ENCODE measurements at regions not wholly inside any gene's neighbourhood (a gene's known extent, or its start where the extent isn't known, plus 50 kb on each side); places are given as distances from the start of the nearest gene placed in this dataset.

GRCh38 chr13:28551498-28551895, 56.6 kb upstream of the FLT1 start:
- H3K36me3 ChIP-seq (ENCODE audit: low read depth): no peaks in the 10 kb centered on the region
- no peaks in the 10 kb centered on the region for H3K27me3 ChIP-seq (replicated peaks; ENCODE audit: insufficient read depth)
- H3K4me1 ChIP-seq (ENCODE audit: insufficient read depth): 0 out of 2 replicates have a peak, but pooled peaks cover 4% of the 10 kb centered on the region
- H3K9me2 ChIP-seq (ENCODE audit: insufficient read depth): no peaks in the 10 kb centered on the region; the same call in 1 of the 2 replicates
- no peak for TF ChIP-seq EZH2phosphoT487 (IDR thresholded peaks at IDR 0.05; ENCODE audit: insufficient read depth, low read depth)
- no peak for TF ChIP-seq EZH2 (IDR thresholded peaks at IDR 0.05; ENCODE audit: insufficient read depth, poor library complexity, severe bottlenecking)
- no peaks in the 10 kb centered on the region for H4K20me1 ChIP-seq (ENCODE audit: insufficient read depth)
- no peak overlapping the region for H3K27ac ChIP-seq
- no peak overlapping the region for H3K4me3 ChIP-seq
- DNase-seq: no peak
- H3K9me3 ChIP-seq (ENCODE audit: low read depth): no peaks in the 10 kb centered on the region
- in situ Hi-C loops (cut with MboI): no loop called here
- no peak overlapping the region for H3K9ac ChIP-seq
- 71 to 83% methylated on average over 2 of the region's 2 CpGs for WGBS, 2 experiments (ENCODE audit: low coverage in 1 of 2, low lambda C conversion rate in 2 of 2, missing lambda C conversion rate in 2 of 2)
- H3F3A ChIP-seq (ENCODE audit: insufficient read depth): no peaks in the 10 kb centered on the region
- H2AFZ ChIP-seq: no peak overlapping the region
- no peaks in the 10 kb centered on the region for H3K79me2 ChIP-seq (ENCODE audit: insufficient read depth)
- H3K4me2 ChIP-seq (ENCODE audit: unreplicated experiment): no peak overlapping the region

GRCh38 chr13:28550721-28551497, 56.0 kb upstream of the FLT1 start:
- Histone ChIP-seq H3K9me2 (ENCODE audit: insufficient read depth) (no peaks in the 10 kb centered on the region; the same call in 1 of the 2 replicates), H3K4me1 (ENCODE audit: insufficient read depth) (0 out of 2 replicates have a peak, but pooled peaks cover 4% of the 10 kb centered on the region), H2AFZ (no peak overlapping the region), H3K27me3 (replicated peaks; ENCODE audit: insufficient read depth) (no peaks in the 10 kb centered on the region), H3K79me2 (ENCODE audit: insufficient read depth) (no peaks in the 10 kb centered on the region), H3K9ac (no peak overlapping the region), H4K20me1 (ENCODE audit: insufficient read depth) (no peaks in the 10 kb centered on the region), H3F3A (ENCODE audit: insufficient read depth) (no peaks in the 10 kb centered on the region), H3K9me3 (ENCODE audit: low read depth) (no peaks in the 10 kb centered on the region), H3K36me3 (ENCODE audit: low read depth) (no peaks in the 10 kb centered on the region), H3K27ac (no peak overlapping the region), H3K4me2 (ENCODE audit: unreplicated experiment) (no peak overlapping the region), H3K4me3 (no peak overlapping the region)
- no peak for DNase-seq
- in situ Hi-C loops (cut with MboI): no loop called here
- TF ChIP-seq EZH2phosphoT487 (IDR thresholded peaks at IDR 0.05; ENCODE audit: insufficient read depth, low read depth) (no peak), EZH2 (IDR thresholded peaks at IDR 0.05; ENCODE audit: insufficient read depth, poor library complexity, severe bottlenecking) (no peak)
- 83 to 93% methylated on average over 7 of the region's 7 CpGs for WGBS, 2 experiments (ENCODE audit: low coverage in 1 of 2, low lambda C conversion rate in 2 of 2, missing lambda C conversion rate in 2 of 2)

- H3K9me3 ChIP-seq (ENCODE audit: low read depth): no peaks in the 10 kb centered on the region
- in situ Hi-C loops (cut with MboI): no loop called here
- H3K36me3 ChIP-seq (ENCODE audit: low read depth): no peaks in the 10 kb centered on the region
- 0 out of 2 replicates have a peak, but pooled peaks cover 4% of the 10 kb centered on the region for H3K4me1 ChIP-seq (ENCODE audit: insufficient read depth)
- no peaks in the 10 kb centered on the region for H3F3A ChIP-seq (ENCODE audit: insufficient read depth)
- no peak overlapping the region for H2AFZ ChIP-seq
- H3K4me2 ChIP-seq (ENCODE audit: unreplicated experiment): no peak overlapping the region
- H3K27me3 ChIP-seq (replicated peaks; ENCODE audit: insufficient read depth): no peaks in the 10 kb centered on the region
- no peak overlapping the region for H3K9ac ChIP-seq
- H3K9me2 ChIP-seq (ENCODE audit: insufficient read depth): no peaks in the 10 kb centered on the region; the same call in 1 of the 2 replicates
- DNase-seq: no peak
- TF ChIP-seq EZH2phosphoT487 (IDR thresholded peaks at IDR 0.05; ENCODE audit: insufficient read depth, low read depth) (no peak), EZH2 (IDR thresholded peaks at IDR 0.05; ENCODE audit: insufficient read depth, poor library complexity, severe bottlenecking) (no peak)
- no peaks in the 10 kb centered on the region for H4K20me1 ChIP-seq (ENCODE audit: insufficient read depth)
- no peak overlapping the region for H3K27ac ChIP-seq
- WGBS, 2 experiments (ENCODE audit: low coverage in 1 of 2, low lambda C conversion rate in 2 of 2, missing lambda C conversion rate in 2 of 2): 82 to 85% methylated on average over 3 of the region's 3 CpGs
- no peak overlapping the region for H3K4me3 ChIP-seq
- H3K79me2 ChIP-seq (ENCODE audit: insufficient read depth): no peaks in the 10 kb centered on the region
Measured at GRCh38 chr13:28550091-28550490, 55.2 kb upstream of the FLT1 start.

- H3K9ac ChIP-seq: no peak overlapping the region
- no peak overlapping the region for H3K4me3 ChIP-seq
- H2AFZ ChIP-seq: no peak overlapping the region
- no peak for DNase-seq
- H3K9me2 ChIP-seq (ENCODE audit: insufficient read depth): no peaks in the 10 kb centered on the region; the same call in 1 of the 2 replicates
- no peak overlapping the region for H3K4me2 ChIP-seq (ENCODE audit: unreplicated experiment)
- TF ChIP-seq EZH2phosphoT487 (IDR thresholded peaks at IDR 0.05; ENCODE audit: insufficient read depth, low read depth) (no peak), EZH2 (IDR thresholded peaks at IDR 0.05; ENCODE audit: insufficient read depth, poor library complexity, severe bottlenecking) (no peak)
- no peaks in the 10 kb centered on the region for H3K36me3 ChIP-seq (ENCODE audit: low read depth)
- in situ Hi-C loops (cut with MboI): no loop called here
- no peaks in the 10 kb centered on the region for H4K20me1 ChIP-seq (ENCODE audit: insufficient read depth)
- 0 out of 2 replicates have a peak, but pooled peaks cover 4% of the 10 kb centered on the region for H3K4me1 ChIP-seq (ENCODE audit: insufficient read depth)
- H3F3A ChIP-seq (ENCODE audit: insufficient read depth): no peaks in the 10 kb centered on the region
- no peaks in the 10 kb centered on the region for H3K27me3 ChIP-seq (replicated peaks; ENCODE audit: insufficient read depth)
- no peak overlapping the region for H3K27ac ChIP-seq
- no peaks in the 10 kb centered on the region for H3K79me2 ChIP-seq (ENCODE audit: insufficient read depth)
- H3K9me3 ChIP-seq (ENCODE audit: low read depth): no peaks in the 10 kb centered on the region
- WGBS, 2 experiments (ENCODE audit: low coverage in 1 of 2, low lambda C conversion rate in 2 of 2, missing lambda C conversion rate in 2 of 2): 8 to 16% methylated on average over 2 of the region's 2 CpGs
Measured at GRCh38 chr13:28548872-28549271, 53.9 kb upstream of the FLT1 start.
